NB4 (cell line): ENCODE measurements at regions not wholly inside any gene's neighbourhood (a gene's known extent, or its start where the extent isn't known, plus 50 kb on each side); places are given as distances from the start of the nearest gene placed in this dataset.

Experiments
- DNase-seq: peaks from one replicate; pipeline ENCODE4 v3.0.0; 2010; ENCODE audit warnings: low read depth
- H3K4me3 ChIP-seq: one replicate; pipeline ENCODE4 v1.5.1; 2011; ENCODE audit warnings: mild to moderate bottlenecking, low read depth, low read length, moderate library complexity
- MYC ChIP-seq: IDR thresholded peaks from 2 replicates; pipeline ENCODE4 v1.6.1; 2011; ENCODE audit warnings: low read depth, low read length
- POLR2A ChIP-seq: IDR thresholded peaks from 2 replicates; pipeline ENCODE4 v1.6.1; 2011; ENCODE audit warnings: mild to moderate bottlenecking; ENCODE audit not compliant: insufficient read length; ENCODE audit errors: extremely low read depth
- TF ChIP-seq, protein P1 (sequence below): IDR thresholded peaks from one replicate; pipeline ENCODE4 v1.5.1; 2012; ENCODE audit warnings: low read depth, low read length
- TF ChIP-seq, protein P2 (sequence below): IDR thresholded peaks from 2 replicates; pipeline ENCODE4 v1.6.1; 2011; ENCODE audit warnings: low read depth, low read length

DNA sequence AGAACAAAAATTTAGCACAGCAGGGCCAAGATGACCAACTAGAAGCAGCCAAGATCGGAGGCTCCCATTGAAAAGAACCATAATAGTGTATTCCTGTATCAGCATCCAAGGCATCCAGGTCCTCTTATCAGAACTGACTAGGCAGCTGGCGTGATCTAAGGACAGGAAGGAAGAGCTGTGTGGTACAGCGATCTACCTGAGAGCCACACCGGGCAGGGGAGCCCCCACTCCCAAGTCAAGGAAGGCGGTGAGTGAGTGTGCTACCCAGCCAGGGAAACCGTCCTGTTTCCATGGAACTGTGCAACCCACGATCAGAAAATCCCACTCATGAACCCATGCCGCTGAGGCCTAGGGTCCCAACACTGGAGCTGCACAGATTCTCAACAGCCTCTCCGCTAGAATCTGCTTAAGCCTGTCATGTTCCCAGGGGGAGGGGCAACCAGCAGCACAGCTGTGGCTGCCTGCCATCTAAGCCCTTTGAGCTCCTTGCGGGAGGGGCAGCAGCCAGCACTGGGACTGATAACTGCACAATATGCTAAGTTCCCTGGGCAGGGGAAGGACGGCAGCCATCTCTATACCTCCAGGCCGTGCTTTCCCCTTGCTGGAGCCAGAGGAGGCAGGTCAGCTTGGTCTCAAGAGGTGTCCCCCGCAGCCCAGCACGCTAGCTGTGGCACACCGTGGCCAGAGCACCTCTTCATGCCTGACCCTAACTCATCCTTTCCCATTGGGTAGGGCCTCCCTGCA, 213.0 kb upstream of the SMIM30 start:
- no peak overlapping the region for H3K4me3 ChIP-seq
- no peak for DNase-seq
- TF ChIP-seq MYC: no peak
- TF ChIP-seq POLR2A: no peak
- TF ChIP-seq, protein P1, sequence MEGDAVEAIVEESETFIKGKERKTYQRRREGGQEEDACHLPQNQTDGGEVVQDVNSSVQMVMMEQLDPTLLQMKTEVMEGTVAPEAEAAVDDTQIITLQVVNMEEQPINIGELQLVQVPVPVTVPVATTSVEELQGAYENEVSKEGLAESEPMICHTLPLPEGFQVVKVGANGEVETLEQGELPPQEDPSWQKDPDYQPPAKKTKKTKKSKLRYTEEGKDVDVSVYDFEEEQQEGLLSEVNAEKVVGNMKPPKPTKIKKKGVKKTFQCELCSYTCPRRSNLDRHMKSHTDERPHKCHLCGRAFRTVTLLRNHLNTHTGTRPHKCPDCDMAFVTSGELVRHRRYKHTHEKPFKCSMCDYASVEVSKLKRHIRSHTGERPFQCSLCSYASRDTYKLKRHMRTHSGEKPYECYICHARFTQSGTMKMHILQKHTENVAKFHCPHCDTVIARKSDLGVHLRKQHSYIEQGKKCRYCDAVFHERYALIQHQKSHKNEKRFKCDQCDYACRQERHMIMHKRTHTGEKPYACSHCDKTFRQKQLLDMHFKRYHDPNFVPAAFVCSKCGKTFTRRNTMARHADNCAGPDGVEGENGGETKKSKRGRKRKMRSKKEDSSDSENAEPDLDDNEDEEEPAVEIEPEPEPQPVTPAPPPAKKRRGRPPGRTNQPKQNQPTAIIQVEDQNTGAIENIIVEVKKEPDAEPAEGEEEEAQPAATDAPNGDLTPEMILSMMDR: no peak
- TF ChIP-seq, protein P2, sequence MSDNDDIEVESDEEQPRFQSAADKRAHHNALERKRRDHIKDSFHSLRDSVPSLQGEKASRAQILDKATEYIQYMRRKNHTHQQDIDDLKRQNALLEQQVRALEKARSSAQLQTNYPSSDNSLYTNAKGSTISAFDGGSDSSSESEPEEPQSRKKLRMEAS: no peak

DNA sequence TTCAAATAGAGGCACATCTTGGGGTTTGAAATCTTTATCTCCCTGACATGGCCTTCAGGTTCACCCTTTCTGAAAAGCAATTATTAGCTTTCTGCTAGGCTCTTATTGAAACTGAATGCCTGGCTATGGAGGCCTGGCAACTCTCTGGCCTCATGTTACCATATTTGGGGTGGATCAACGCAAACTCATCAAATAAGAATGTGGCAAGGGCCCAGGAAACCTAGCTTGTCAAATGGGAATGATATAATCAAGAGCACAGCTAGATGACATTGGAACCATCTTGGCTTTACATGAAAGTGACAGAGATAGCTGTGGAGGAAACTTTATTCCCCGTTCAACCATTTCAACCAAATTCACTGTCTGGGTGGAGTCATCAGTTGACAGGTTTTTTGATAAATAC, 202.8 kb upstream of the SMIM30 start:
- TF ChIP-seq MYC (no peak), POLR2A (no peak)
- TF ChIP-seq, protein P2: no peak
- TF ChIP-seq, protein P1: no peak
- DNase-seq: no peak
- no peak overlapping the region for H3K4me3 ChIP-seq

DNA sequence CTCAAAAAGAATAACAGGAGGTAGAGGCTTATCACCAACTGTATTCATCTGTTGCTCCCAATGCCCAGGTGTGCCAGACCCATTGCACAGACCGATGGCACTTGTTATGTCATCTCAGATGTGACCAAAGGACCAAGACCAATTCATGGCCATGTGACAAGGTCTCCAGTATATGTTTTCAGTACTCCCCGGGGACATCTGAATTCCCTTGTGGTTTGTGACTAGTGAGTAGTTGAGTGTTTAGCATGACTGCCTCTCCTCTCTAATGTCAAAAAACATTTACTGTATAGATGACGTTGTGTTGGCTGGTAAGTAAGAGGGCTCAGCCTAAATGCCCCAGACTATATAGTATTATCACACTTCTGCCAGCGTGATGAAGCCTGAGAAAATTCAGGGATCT, 202.1 kb upstream of the SMIM30 start:
- peak; percentile 35 for DNase-seq
- no peak overlapping the region for H3K4me3 ChIP-seq
- no peak for TF ChIP-seq MYC
- TF ChIP-seq, protein P1: no peak
- no peak for TF ChIP-seq POLR2A
- TF ChIP-seq, protein P2: no peak

DNA sequence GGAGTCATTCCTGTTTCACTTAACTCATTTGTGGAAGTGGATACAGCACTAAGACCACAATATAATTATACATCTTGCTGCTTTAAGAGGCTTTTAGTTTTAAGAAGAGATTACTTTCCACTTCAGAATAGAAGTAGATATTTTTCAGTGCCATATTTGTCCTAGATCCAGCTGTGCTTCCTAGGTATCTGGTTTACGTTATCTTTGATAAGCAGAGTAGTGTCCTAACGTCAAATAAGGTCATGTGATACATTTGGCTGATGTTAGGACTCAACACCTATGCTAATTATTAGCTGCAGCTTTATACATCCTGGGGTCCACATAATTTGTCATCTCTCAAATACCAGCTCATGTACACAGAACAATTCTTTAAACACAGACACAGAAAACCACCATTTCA, 196.2 kb upstream of the SMIM30 start:
- DNase-seq: no peak
- no peak overlapping the region for H3K4me3 ChIP-seq
- TF ChIP-seq, protein P2: no peak
- TF ChIP-seq POLR2A (no peak), MYC (no peak)
- TF ChIP-seq, protein P1: no peak

DNA sequence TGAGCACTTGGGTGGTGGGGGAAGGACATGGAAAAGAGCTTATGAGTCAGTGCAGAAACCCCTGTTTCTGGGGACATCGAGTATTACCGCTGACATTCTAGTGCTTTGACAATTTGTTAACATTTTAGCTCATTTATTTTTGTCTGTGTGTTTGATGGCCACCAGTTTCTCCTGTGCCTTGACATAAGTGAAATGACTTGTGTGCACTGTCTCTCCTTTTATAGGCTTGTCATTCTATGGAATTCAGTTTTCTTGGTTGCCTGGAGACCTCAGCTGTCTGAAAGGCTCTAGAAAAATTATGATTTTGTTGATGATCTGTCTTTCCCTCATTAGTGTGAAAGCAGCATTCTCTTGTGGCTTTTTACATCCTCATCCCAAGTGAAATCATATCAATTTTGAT, 190.0 kb upstream of the SMIM30 start:
- DNase-seq: no peak
- TF ChIP-seq, protein P2: no peak
- TF ChIP-seq MYC (no peak), POLR2A (no peak)
- TF ChIP-seq, protein P1: no peak
- no peak overlapping the region for H3K4me3 ChIP-seq

DNA sequence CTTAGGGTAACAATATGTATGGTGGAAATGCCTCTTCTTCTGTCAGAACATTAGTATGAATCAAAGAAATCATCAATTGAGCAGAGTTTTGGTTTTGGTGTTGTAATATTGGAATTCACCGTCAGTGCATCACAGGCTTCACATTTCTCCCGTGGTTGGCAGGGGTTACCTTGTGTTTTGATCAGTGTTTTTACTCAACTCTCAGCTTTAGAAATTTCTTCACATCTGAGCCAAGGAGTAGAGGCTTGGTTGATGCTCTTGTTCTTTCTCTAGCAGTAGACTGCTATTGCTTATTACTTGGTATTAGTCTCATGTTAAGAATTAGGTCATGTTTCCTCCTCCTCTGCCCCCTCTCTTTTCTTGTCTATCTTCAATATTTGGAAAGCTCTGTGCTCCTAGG, 188.8 kb upstream of the SMIM30 start:
- no peak overlapping the region for H3K4me3 ChIP-seq
- no peak for DNase-seq
- TF ChIP-seq, protein P1: no peak
- TF ChIP-seq, protein P2: no peak
- no peak for TF ChIP-seq MYC
- no peak for TF ChIP-seq POLR2A
